ENCODE measurements at regions not wholly inside any gene's neighbourhood (a gene's known extent, or its start where the extent isn't known, plus 50 kb on each side); places are given as distances from the start of the nearest gene placed in this dataset.

- no peak overlapping the region for H3K4me3 ChIP-seq
- no peaks in the 10 kb centered on the region for H3K36me3 ChIP-seq (ENCODE audit: low read depth)
- DNase-seq (no peak), ATAC-seq (no peak)
- intact Hi-C loops (cut with DNase I, micrococcal nuclease): no loop called here
- H3K4me1 ChIP-seq (ENCODE audit: low read depth): no peaks in the 10 kb centered on the region
- TF ChIP-seq CTCF (IDR thresholded peaks at IDR 0.05): no peak
- peaks cover 14% of the 10 kb centered on the region for H3K9me3 ChIP-seq
These were observed 234.0 kb downstream of the RPLP1 start for GRCh38 chr15:69686626-69687025.

- Histone ChIP-seq H3K4me3 (no peak overlapping the region), H3K36me3 (ENCODE audit: low read depth) (no peaks in the 10 kb centered on the region), H3K9me3 (peaks cover 14% of the 10 kb centered on the region), H3K4me1 (ENCODE audit: low read depth) (no peaks in the 10 kb centered on the region)
- no peak for TF ChIP-seq CTCF (IDR thresholded peaks at IDR 0.05)
- no peak for ATAC-seq
- intact Hi-C loops (cut with DNase I, micrococcal nuclease): no loop called here
- DNase-seq: no peak
These were observed 236.5 kb downstream of the RPLP1 start for GRCh38 chr15:69689133-69689532.

- H3K4me1 ChIP-seq (ENCODE audit: low read depth): no peaks in the 10 kb centered on the region
- intact Hi-C loops (cut with DNase I, micrococcal nuclease): no loop called here
- H3K4me3 ChIP-seq: no peak overlapping the region
- DNase-seq (no peak), ATAC-seq (no peak)
- H3K9me3 ChIP-seq: peaks cover 14% of the 10 kb centered on the region
- no peaks in the 10 kb centered on the region for H3K36me3 ChIP-seq (ENCODE audit: low read depth)
- TF ChIP-seq CTCF (IDR thresholded peaks at IDR 0.05): no peak
These were observed 238.8 kb downstream of the RPLP1 start for GRCh38 chr15:69691307-69692015.

GRCh38 chr15:69692342-69692741 is 239.7 kb downstream of the RPLP1 start:
- Histone ChIP-seq H3K36me3 (ENCODE audit: low read depth) (no peaks in the 10 kb centered on the region), H3K4me3 (no peak overlapping the region), H3K4me1 (ENCODE audit: low read depth) (no peaks in the 10 kb centered on the region), H3K9me3 (peaks cover 14% of the 10 kb centered on the region)
- no peak for TF ChIP-seq CTCF (IDR thresholded peaks at IDR 0.05)
- ATAC-seq (no peak), DNase-seq (no peak)
- intact Hi-C loops (cut with DNase I, micrococcal nuclease): no loop called here

GRCh38 chr15:69693059-69693458 is 240.4 kb downstream of the RPLP1 start:
- no peaks in the 10 kb centered on the region for H3K4me1 ChIP-seq (ENCODE audit: low read depth)
- H3K4me3 ChIP-seq: no peak overlapping the region
- intact Hi-C loops (cut with DNase I, micrococcal nuclease): no loop called here
- H3K9me3 ChIP-seq: peaks cover 14% of the 10 kb centered on the region
- ATAC-seq: no peak
- no peak for DNase-seq
- H3K36me3 ChIP-seq (ENCODE audit: low read depth): no peaks in the 10 kb centered on the region
- no peak for TF ChIP-seq CTCF (IDR thresholded peaks at IDR 0.05)

GRCh38 chr15:69696946-69697345 is 244.3 kb downstream of the RPLP1 start:
- no peak for DNase-seq
- no peak for TF ChIP-seq CTCF (IDR thresholded peaks at IDR 0.05)
- H3K4me1 ChIP-seq (ENCODE audit: low read depth): no peaks in the 10 kb centered on the region
- no peaks in the 10 kb centered on the region for H3K36me3 ChIP-seq (ENCODE audit: low read depth)
- intact Hi-C loops (cut with DNase I, micrococcal nuclease): no loop called here
- H3K4me3 ChIP-seq: no peak overlapping the region
- no peak for ATAC-seq
- H3K9me3 ChIP-seq: no peaks in the 10 kb centered on the region

All from mucosa of descending colon (tissue), 3 donors.